ENCODE measurements at regions not wholly inside any gene's neighbourhood (a gene's known extent, or its start where the extent isn't known, plus 50 kb on each side); places are given as distances from the start of the nearest gene placed in this dataset.

DNA sequence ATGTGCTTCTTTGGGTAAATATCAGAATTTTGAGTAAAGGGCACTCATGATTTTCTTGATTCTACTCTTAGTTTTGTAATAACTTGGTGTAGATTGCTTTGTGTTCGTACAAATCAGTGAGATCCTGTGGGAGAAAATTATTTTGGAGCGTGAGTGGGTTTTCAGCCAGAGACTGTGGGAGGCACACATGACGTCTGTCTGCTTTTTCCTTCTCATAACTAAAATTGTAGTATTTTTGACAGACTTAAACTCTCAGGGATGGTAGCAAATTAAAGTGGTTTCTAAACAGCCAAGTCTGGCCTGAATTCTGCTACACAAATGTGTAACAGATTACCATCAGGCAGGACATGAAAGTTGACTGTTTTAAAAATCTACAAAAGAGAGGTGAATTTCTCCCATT lies 222.6 kb downstream of the OTOR start:
- Mint-ChIP-seq H3K27me3 (ENCODE audit: unreplicated experiment) (no peaks in the 10 kb centered on the region), H3K4me3 (ENCODE audit: unreplicated experiment) (no peak overlapping the region), H3K27ac (ENCODE audit: unreplicated experiment) (no peak overlapping the region), H3K9me3 (ENCODE audit: unreplicated experiment) (no peaks in the 10 kb centered on the region), H3K36me3 (ENCODE audit: unreplicated experiment) (no peaks in the 10 kb centered on the region), H3K4me1 (ENCODE audit: low read depth, unreplicated experiment) (no peaks in the 10 kb centered on the region)
- TF ChIP-seq CTCF (IDR thresholded peaks at IDR 0.05; ENCODE audit: partially characterized antibody, unreplicated experiment), result no peak
- no peak for DNase-seq

DNA sequence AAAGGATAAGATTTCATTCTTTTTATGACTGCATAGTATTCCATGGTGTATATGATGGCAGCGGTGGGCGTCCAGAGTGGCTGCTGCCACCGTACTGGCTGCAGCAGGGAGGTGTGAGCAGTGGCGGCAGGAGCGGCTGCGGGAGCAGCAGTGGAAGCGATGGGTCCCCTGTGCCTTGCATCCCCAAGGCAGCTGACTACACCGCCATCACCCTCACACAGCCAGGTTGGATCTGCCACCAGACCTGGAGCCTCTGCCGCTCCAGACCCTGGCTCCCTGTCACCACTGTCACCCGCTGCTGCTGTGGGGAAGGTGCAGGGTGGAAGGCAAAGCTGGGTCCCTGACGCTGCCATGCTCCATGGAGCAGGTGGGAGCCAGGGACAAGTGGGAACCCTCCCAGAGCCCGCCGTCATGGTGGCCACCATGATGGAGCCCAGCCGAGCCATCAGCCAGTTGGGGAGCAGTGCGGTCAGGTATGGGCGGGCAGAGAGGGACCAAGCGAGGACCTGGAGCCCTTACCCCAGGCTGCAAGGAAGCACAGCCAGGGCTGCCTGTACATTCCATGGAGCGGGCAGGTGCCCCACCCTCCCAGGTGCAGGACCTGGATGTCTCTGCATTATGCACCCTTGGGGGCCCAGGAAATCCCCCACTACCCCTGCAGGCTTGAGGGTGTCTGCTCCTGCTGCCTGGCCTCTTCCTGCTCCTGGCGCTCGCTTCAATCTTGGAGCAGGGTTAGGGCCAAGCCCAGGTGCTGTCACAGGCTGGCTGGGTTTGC lies 226.1 kb downstream of the OTOR start:
- no peaks in the 10 kb centered on the region for H3K9me3 Mint-ChIP-seq (ENCODE audit: unreplicated experiment)
- H3K27me3 Mint-ChIP-seq (ENCODE audit: unreplicated experiment), result no peaks in the 10 kb centered on the region
- DNase-seq, result no peak
- no peaks in the 10 kb centered on the region for H3K36me3 Mint-ChIP-seq (ENCODE audit: unreplicated experiment)
- no peak overlapping the region for H3K27ac Mint-ChIP-seq (ENCODE audit: unreplicated experiment)
- TF ChIP-seq CTCF (IDR thresholded peaks at IDR 0.05; ENCODE audit: partially characterized antibody, unreplicated experiment), result no peak
- no peaks in the 10 kb centered on the region for H3K4me1 Mint-ChIP-seq (ENCODE audit: low read depth, unreplicated experiment)
- H3K4me3 Mint-ChIP-seq (ENCODE audit: unreplicated experiment), result no peak overlapping the region

DNA sequence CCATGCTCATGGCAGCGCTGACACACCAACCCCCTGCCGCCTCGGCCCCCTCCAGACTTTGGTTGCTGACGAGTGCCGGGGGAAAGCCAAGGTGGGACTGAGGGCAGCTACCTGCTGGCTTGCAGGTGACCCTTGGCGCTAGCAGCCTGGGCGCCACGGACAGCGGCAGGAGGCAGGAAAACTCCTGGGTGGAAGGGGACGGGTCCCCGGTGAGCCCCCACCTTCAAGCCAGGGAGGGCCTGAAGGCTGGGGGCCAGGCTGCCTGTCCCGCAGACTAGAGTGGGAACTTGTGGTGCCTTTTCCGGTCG lies 226.7 kb downstream of the OTOR start:
- TF ChIP-seq CTCF (IDR thresholded peaks at IDR 0.05; ENCODE audit: partially characterized antibody, unreplicated experiment), result no peak
- no peak overlapping the region for H3K27ac Mint-ChIP-seq (ENCODE audit: unreplicated experiment)
- H3K4me3 Mint-ChIP-seq (ENCODE audit: unreplicated experiment), result no peak overlapping the region
- H3K4me1 Mint-ChIP-seq (ENCODE audit: low read depth, unreplicated experiment), result no peaks in the 10 kb centered on the region
- DNase-seq, result no peak
- no peaks in the 10 kb centered on the region for H3K9me3 Mint-ChIP-seq (ENCODE audit: unreplicated experiment)
- no peaks in the 10 kb centered on the region for H3K36me3 Mint-ChIP-seq (ENCODE audit: unreplicated experiment)
- no peaks in the 10 kb centered on the region for H3K27me3 Mint-ChIP-seq (ENCODE audit: unreplicated experiment)

DNA sequence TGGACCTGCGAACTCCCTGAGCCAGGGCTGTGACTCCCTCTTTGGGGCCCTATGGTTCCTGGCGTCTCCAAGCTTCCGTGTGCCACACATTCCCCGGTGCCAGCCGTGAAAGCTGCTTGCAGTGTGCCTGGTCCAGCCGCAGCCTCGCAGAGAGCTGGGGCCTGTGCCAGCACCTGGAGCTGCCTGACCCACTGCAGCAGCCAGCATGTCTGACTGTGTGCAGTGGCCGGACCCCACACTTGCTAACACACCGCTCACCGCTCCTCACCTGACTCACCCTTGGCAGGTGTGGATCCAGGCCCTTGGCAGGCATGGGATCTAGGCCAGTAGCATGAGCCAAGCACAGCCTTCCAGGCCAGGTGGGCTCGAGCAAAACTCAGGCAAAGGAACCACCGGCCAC lies 227.5 kb downstream of the OTOR start:
- H3K27me3 Mint-ChIP-seq (ENCODE audit: unreplicated experiment), result no peaks in the 10 kb centered on the region
- no peak overlapping the region for H3K4me3 Mint-ChIP-seq (ENCODE audit: unreplicated experiment)
- H3K9me3 Mint-ChIP-seq (ENCODE audit: unreplicated experiment), result no peaks in the 10 kb centered on the region
- no peak overlapping the region for H3K27ac Mint-ChIP-seq (ENCODE audit: unreplicated experiment)
- no peaks in the 10 kb centered on the region for H3K4me1 Mint-ChIP-seq (ENCODE audit: low read depth, unreplicated experiment)
- no peak for DNase-seq
- no peak for TF ChIP-seq CTCF (IDR thresholded peaks at IDR 0.05; ENCODE audit: partially characterized antibody, unreplicated experiment)
- H3K36me3 Mint-ChIP-seq (ENCODE audit: unreplicated experiment), result no peaks in the 10 kb centered on the region

DNA sequence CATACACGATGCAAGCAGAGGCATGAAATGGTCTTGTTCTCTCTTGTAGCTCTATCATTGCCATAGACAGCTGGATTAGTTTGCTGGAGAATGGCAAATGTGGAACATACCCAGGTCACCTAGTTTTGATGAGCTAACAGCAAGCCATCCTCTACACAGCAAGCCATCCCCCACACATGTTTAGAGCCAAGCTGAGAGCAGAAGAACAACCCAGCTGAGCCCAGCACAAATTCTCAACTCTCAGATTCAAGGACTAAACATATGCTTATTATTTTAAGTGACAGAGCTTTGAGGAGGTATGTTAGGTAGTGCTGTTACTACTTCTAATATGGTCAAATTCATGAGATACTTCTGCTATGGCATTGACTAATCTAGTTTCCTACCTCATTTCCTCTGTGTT lies 230.3 kb downstream of the OTOR start:
- Mint-ChIP-seq H3K27me3 (ENCODE audit: unreplicated experiment) (no peaks in the 10 kb centered on the region), H3K4me3 (ENCODE audit: unreplicated experiment) (no peak overlapping the region), H3K27ac (ENCODE audit: unreplicated experiment) (no peak overlapping the region), H3K4me1 (ENCODE audit: low read depth, unreplicated experiment) (no peaks in the 10 kb centered on the region), H3K36me3 (ENCODE audit: unreplicated experiment) (no peaks in the 10 kb centered on the region), H3K9me3 (ENCODE audit: unreplicated experiment) (no peaks in the 10 kb centered on the region)
- no peak for DNase-seq
- no peak for TF ChIP-seq CTCF (IDR thresholded peaks at IDR 0.05; ENCODE audit: partially characterized antibody, unreplicated experiment)
